ENCODE measurements at regions not wholly inside any gene's neighbourhood (a gene's known extent, or its start where the extent isn't known, plus 50 kb on each side); places are given as distances from the start of the nearest gene placed in this dataset.
A peak's percentile ranks its signal among the peaks of the same experiment; 100 is the strongest.
"Not testable (repeated sequence)": the region's sequence is repeated elsewhere in the genome, so short reads cannot be mapped to it uniquely, and the experiment has no call there.

DNA sequence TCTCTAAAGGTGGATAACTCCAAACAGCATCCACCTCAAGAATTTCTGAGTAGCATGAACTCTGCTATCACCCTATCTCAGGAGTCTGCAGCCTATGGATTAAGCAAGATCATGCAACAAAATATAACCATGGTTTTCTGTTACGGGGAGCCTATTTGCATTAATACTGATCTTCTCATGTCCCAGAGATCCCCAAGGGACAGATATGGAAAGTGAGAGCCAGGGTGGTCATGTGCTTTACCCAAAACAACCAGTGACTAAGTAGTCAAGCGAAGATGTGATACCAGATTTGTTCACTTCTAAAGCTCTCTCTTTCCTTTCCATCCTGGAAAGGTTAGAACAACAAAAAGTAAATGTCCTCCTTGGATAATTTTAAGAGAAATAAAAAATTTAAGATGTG is 125.1 kb downstream of the PRRX1 start:
- no peak for DNase-seq

DNA sequence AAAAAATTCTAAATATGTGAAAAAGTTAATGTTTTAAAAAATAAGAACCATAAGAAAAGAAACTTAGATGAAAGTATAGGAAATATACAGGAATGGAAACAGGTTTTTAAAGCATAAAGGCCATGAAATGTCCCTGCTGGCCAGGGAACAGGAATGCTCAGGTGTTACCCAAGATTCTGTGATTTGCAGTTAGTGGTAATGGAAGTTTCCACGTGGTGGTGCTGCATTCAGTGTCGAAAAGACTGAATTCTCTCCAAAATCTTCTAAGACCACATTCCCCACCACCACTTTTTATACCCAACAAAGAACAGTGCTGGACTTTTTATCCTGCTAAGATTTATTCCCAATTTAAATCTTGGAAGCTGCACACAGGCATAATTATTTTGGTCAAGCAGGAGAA is 126.2 kb downstream of the PRRX1 start:
- DNase-seq: no peak

DNA sequence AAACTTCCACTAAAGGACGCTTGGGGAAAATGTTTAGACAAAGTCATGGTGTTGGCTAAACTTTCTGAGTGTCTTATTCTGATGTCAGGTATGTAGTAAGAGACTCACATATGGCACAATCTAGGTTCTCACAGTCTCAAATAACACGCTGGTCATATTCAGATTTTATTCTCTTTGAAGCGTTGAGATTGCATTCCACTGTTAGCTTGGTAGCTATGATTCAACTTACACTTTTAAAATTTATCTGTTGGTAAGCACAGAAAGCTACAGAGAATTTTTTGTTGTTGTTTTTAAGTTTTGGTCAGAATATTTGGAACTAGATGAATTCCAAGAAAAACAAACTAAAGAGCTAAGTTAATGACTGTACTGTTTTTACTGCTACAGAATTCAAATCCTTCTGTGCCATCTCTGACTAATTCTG is 126.7 kb downstream of the PRRX1 start:
- DNase-seq: peak; percentile 59

DNA sequence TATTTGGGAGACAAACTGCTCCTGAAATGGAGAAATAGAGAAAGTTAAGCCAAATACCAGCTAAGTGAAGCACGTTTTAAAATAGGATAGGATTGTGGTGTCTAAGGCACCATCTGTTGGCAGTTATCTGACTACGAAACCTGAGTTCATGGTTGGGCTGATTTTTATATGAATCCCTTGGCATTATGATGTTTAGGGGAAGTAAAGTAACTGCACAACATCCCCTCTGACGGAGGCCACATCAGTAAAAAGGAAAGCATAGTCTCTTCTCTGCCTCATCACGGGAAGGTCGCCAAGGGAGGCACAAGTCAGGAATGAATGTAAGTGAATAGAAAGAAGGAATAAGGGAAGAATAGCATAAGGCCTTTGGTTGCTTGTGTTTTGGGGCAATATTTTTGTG is 128.0 kb downstream of the PRRX1 start:
- no peak for DNase-seq

DNA sequence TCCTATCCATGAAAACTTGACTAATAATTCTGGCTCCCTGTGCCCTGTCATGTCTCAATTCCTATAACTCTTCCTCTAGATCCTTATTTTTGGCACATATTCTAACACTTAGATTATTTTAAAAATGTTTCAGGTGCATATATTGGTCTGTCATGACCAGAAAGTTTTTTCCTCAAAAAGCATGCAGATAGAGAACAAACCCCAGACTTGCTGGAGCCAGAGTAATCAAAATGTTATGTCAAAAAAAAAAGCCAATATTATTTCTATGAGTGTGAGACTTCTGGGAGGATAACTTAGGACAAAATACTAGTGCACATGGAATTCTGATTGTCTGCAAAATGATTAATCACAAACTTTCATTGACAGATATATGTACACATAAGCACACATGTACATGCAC is 135.1 kb upstream of the MROH9 start:
- DNase-seq: no peak

DNA sequence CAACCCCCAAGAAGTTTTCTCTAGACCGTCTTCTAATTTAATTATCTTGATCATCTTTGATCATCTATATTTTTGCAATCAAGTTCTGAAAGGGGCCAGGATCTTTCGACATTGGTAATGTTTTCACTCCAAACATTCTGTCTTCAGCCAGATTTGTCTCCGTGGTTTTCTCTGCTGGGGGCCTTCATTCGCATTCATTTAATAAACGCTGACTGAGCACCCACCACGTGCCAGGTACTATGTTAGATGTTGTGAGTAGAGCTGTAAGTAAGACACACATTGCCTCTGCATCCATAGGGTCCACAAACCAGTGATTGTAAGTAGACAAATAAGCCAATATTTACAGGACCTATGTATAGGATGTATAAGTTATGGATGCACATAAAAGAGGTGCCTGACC is 134.5 kb upstream of the MROH9 start:
- DNase-seq: no peak

DNA sequence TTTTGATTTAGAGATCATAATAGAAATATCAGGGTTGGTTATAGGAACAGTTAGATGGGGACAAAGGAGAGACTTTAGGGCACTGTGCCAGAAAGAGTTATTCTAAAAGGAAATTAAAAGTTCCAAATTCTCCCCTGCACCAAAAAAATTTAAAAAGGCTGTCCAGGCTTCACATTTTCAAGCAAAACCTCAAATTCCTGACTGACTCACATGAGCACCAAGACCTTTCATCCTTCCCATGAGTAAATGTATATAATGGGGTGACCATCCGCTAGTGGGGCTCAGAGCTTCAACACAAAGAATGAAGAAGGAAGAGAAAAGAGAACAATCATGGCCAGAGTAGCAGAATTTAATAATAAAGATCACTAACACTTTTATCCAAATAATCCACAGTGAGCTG is 131.6 kb upstream of the MROH9 start:
- no peak for DNase-seq

DNA sequence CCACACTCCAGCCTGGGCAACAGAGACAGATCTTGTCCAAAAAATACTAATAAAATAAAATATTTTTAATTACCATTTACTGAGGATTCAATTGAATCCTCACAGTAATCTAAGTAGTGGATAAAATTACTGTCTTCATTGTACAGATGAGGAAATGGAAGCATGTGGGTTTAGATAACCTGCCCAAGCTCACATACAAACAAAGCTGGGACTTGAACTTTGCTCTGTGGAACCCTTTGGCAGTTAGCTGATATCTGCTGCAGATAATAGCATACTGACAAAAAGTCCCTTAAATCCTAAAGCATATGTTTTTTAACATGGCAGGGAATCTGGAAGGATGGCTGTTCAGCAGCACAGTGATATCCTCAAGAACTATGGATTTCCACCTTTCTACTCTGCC is 130.9 kb upstream of the MROH9 start:
- no peak for DNase-seq

DNA sequence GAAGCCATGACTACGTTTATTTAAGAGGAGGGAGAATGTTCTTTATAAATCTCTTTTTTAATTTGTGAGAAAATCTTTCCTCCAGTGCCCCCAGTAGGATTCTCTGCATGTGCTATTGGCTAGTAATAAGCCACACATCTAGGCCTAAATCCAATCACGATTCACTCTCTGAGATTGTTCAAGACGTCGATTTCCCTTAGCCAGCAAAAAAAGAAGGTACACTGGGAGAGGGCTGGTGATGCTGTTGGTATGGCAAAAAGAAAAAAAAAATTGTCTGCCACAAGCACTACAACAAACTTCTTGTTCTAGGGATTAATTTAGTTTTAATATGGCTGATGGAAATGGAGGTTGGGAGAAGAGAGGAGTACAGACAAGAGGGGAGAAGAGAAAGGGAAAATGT is 130.5 kb upstream of the MROH9 start:
- no peak for DNase-seq

DNA sequence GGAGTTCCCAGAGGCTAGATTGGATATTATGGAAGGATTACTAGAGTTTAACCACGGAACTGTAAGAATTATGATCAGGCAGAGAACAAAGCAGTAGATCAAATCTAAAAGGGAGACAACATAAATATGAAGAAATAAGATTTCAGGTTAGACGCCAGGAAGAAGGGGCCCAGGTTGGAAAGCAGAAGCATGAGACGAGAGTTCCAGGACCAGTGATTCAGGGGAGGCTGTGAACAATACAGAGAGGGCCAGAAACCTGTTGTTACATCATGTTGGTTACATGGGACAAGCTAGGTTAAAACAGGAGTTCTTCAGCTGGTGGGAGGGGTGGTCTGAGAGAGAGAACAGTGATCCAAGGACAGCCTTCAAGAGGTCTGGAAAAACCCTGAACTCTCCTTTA is 128.4 kb upstream of the MROH9 start:
- DNase-seq: peak; percentile 20

DNA sequence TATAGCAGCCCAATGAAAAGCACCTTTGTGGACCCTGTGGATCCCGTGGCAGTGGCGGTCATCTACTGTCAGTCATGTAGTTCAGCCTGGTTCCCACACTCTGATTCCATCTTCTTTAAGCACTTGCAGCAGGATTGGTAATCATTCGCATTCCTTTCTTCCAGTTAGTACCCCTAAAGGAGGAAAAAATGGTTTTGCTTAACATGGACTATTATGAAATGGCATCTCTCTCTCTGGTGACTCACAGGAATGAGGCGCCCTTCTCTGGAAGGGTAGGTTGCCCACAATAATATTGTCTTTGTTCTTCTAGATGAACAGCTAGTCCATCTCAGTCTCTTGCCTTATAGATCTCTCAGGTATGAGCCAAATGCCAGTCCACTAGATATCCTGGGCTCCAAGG is 127.9 kb upstream of the MROH9 start:
- no peak for DNase-seq

DNA sequence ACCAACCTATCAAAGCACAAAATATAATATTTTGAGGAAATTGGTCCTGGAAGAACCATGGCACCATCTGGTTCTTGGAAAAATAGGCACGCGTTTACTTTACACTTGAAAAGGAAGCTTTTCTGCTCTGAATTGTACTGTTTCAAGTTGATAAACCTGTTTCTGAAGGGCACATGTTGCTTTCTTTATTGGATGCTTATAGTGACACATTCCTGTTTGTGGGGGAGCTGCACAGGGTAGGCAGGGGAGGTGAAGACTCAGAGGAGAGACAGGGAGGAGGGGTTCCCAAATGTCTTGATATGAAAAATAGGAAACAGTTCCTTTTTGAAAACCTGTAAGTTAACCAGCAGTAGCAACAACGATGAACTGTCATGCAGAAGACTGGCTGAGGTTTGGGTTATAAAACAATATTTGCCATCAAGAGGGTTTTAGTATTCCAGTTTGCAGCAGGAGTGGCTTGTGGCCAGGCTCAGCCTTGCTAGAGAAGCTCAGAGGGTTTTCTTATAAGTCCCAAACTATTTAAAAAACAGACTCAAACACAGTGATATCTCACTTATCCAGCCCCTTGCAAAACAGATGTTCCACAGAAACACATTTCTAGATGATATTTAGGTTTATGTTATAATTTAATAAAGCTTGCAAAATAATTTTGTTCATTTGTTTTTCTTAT is 127.0 kb upstream of the MROH9 start:
- DNase-seq: no peak

DNA sequence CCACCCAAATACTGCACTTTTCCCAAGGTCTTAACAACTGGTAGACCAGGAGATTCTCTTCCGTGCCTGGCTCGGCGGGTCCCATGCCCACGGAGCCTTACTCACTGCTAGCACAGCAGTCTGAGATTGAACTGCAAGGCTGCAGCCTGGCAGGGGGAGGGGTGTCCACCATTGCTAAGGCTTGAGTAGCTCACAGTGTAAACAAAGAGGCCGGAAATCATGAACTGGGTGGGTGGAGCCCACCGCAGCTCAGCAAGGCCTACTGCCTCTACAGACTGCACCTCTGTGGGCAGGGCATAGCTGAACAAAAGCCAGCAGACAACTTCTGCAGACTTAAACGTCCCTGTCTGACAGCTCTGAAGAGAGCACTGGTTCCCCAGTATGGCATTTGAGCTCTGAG is 124.3 kb upstream of the MROH9 start:
- not testable (repeated sequence) for DNase-seq

DNA sequence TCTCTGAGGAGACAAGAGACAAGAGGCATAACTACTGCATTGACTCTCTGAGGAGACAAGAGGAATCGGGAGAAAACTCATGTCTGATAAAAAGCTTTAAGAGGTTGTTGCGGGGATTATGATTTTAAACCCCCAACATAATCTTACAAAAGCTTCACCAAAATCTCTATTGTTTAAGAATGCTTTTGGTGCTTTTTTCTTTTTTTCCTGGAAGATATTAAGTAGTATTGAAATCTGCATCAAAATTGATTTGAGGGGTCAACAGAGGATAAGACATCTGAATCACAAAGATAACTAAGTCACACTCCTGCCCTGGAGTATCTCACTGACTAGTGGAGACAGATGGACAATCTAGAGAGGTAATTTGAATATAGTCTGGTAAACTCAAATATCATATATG is 115.6 kb upstream of the MROH9 start:
- DNase-seq: no peak

DNA sequence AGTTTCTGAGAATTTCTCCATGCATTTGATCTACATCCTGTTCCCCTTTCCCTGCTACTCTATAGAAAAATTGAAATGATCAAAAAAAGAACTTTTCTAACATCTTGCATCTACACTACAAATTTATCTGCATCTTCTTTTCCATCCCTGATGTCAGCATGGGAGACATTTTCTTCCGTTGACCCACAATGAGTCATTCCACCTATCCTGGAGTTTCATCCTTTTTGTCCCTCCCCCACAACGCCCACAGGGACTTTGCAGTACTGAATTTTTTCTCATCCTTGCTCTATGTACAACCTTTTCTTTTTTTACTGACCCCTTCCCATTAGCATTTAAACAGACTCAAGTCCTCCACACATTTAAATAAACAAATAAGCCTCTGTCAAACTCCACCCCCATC is 112.2 kb upstream of the MROH9 start:
- no peak for DNase-seq

DNA sequence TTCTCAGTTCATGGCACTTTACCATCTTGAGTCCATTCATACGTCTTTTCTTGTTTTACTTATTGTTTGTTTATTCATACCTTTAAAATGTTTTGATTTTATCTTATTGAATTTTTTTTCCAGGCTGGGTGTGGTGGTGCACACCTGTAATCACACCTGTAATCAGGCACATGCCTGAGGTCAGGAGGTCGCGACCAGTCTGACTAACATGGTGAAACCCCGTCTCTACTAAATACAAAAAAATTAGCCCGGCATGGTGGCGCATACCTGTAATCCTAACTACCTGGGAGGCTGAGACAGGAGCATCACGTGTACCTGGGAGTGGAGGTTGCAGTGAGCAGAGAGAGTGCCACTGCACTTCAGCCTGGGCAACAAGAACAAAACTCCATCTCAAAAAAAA is 104.1 kb upstream of the MROH9 start:
- DNase-seq: no peak

DNA sequence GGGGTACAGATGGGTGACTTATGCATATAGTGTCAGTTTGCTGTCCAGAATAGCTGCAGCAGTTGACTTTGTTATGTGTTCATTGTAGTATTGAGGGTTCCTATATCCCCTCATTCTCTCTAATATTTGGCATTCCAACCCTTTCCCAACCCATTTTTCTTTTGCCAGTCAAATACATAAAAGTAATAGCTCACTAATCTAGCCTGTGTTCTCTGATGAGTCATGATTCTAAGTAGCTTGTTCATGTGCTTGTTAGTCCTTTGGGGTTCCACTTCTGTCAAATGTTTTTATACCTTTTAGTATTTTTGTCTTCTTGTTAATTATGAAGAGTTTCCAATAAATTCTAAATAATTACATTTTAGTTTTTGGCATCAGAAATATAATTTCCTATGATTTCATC is 99.2 kb upstream of the MROH9 start:
- DNase-seq: no peak

DNA sequence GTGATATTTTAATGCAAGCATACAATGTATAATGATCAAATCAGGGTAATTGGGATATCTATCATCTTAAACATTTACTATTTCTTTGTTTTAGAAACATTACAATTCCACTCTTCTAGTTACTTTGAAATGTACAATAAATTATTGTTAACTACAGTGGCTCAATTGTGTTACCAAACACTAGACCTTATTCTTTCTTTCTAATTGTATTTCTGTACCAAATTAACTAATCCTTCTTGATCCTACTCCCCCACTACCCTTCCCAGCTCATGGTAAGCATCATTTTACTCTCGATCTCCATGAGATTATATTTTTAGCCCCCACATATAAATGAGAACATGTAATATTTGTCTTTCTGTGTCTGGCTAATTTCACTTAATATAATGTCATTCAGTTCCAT is 95.0 kb upstream of the MROH9 start:
- no peak for DNase-seq

DNA sequence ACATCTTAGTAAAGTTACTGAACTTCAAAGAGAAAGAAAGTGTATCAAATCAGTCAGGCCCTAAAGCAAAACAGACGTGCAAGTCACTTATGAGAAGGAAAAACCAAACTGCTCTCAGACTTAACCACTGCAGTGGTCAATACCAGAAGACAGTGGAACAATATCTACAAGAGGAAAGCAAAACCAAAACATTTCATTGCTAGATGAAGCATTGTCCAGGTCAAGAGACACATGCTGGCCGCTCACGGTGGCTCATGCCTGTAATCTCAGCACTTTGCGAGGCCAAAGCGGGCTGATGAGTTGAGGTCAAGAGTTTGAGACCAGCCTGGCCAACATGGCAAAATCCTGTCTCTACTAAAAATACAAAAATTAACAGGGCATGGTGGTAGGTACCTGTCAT is 82.0 kb upstream of the MROH9 start:
- no peak for DNase-seq

DNA sequence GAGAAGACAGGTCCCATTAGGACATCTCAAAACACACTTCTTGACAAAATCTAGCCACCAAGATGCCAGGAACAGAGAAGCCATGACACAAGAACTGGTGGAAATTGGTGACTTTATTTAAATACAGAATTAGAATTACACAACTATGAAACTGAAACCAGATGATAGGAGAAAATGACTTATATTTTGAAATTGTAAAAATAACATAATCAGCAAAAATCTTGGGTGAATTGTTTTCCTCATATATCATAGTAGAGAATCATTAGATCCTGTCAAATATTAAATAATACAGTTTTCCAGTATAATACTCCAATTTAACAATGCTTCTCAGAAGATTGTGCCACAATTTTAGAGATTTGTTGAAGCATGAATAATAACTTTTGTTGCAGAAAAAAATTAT is 81.5 kb upstream of the MROH9 start:
- DNase-seq: no peak

DNA sequence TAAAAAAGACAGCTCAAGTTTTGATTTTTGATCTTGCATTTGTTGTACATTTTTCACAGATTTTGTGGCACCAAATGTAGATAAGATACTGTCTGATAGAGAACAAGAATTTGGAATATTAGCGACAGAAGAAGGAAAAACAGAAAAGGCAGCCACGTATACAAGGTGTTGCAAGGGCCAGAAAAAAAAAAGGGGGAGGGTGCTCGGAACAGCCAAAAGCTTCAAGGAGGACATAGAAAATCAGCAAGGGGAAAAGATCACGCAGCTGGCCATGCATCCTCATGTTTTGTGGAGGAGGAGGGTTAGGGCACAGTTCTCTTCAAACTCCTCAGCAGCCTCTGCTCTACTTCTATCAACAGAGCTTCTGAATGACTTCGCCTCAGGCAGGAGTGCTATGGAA is 80.7 kb upstream of the MROH9 start:
- DNase-seq: no peak

DNA sequence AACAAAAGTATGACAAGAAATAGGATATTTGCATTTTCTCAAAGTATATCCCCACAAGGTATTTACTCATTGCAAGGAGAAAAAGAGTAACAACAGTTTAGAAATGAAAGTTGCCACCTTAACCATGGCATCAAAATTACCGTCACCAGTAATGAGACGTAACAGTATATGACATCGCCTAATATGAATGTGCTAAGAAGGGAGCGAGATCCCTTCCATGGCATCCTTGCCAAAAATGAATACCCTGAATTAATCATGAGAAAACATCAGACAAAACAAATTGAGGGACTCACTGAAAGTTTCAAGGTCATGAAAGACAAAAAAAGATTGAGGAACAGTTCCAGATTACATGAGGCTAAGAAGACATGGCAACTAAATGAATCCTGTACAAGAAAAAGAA is 78.9 kb upstream of the MROH9 start:
- no peak for DNase-seq

DNA sequence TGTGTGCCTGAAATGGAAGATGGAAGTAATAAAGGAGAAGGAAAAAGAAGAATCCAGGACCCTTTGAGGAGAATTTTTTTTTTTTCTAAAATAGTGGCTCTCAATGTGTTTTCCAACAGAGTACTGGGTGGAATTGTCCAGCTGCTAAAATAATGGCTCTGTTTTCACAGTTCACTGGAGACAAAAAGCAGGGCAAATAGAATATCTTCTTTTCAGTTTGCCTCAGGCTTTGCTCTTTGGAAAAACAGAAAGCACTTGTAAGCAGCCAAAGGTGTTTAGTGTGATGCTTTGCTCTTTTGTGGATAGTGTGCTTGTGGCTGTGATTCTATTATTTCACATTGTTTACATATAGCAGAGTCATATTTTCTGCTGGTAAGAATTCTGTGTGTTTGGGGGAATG is 77.4 kb upstream of the MROH9 start:
- no peak for DNase-seq

DNA sequence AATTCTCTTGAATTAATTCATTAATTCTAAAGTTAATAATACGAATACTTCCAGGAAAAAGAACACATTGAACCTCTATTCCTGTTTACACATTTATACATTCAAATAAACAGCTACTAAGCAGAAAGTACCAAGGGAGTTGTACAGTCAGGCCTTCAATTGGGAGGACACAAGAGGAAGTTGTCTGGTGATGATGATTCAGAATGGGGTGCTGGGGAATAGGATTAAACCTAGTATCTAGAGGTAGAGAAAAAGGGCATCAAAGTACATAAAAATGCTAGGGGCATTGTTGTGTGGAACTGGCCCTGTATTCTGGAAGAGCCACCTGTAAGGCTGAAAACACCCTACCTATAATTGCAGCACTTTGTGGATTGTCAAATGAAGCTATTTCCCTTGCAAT is 71.7 kb upstream of the MROH9 start:
- DNase-seq: no peak

DNA sequence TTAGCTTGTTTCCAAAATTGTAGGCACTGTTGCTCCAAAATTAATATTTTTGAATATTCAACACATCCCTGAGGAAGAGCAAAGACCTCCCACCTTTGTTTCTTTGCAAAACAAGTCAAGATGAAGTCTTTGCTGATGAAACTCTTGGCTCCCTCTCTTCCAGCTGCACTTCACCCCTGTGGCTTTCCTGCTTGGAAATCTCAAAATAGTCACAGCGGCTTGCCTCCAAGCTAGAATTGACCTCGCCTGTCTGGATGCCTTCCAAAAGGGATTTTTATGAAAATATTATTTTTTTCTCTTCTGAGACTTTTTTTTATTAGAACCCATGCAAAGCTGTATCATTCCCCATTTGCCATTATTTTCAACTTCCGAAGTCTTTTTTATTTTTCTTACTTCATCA is 71.1 kb upstream of the MROH9 start:
- DNase-seq: peak; percentile 75
